ENCODE measurements at regions not wholly inside any gene's neighbourhood (a gene's known extent, or its start where the extent isn't known, plus 50 kb on each side); places are given as distances from the start of the nearest gene placed in this dataset.

GRCh38 chr16:54544553-54545180 is 258.1 kb upstream of the IRX3 start:
- Histone ChIP-seq H3K4me3 (no peak overlapping the region), H3K4me1 (ENCODE audit: control insufficient read depth in 1 of 2, low read depth in 2 of 2) (peaks cover 0 to 10% of the 10 kb centered on the region in 2 donors), H3K36me3 (no peaks in the 10 kb centered on the region), H3K27me3 (replicated peaks; ENCODE audit: insufficient read depth) (no peaks in the 10 kb centered on the region), H3K27ac (no peak overlapping the region), H3K9me3 (no peaks in the 10 kb centered on the region)
- DNase-seq (ENCODE audit: low spot score): no peak
- no peak for ATAC-seq (ENCODE audit: insufficient number of reproducible peaks, low FRiP score, low read depth)
- TF ChIP-seq, protein P1, sequence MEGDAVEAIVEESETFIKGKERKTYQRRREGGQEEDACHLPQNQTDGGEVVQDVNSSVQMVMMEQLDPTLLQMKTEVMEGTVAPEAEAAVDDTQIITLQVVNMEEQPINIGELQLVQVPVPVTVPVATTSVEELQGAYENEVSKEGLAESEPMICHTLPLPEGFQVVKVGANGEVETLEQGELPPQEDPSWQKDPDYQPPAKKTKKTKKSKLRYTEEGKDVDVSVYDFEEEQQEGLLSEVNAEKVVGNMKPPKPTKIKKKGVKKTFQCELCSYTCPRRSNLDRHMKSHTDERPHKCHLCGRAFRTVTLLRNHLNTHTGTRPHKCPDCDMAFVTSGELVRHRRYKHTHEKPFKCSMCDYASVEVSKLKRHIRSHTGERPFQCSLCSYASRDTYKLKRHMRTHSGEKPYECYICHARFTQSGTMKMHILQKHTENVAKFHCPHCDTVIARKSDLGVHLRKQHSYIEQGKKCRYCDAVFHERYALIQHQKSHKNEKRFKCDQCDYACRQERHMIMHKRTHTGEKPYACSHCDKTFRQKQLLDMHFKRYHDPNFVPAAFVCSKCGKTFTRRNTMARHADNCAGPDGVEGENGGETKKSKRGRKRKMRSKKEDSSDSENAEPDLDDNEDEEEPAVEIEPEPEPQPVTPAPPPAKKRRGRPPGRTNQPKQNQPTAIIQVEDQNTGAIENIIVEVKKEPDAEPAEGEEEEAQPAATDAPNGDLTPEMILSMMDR (IDR thresholded peaks at IDR 0.05): no peak

- Histone ChIP-seq H3K9me3 (no peaks in the 10 kb centered on the region), H3K4me3 (no peak overlapping the region), H3K4me1 (ENCODE audit: control insufficient read depth in 1 of 2, low read depth in 2 of 2) (peaks cover 0 to 10% of the 10 kb centered on the region in 2 donors), H3K27me3 (replicated peaks; ENCODE audit: insufficient read depth) (no peaks in the 10 kb centered on the region), H3K27ac (no peak overlapping the region), H3K36me3 (no peaks in the 10 kb centered on the region)
- TF ChIP-seq, protein P1 (IDR thresholded peaks at IDR 0.05): no peak
- DNase-seq (ENCODE audit: low spot score) (no peak), ATAC-seq (ENCODE audit: insufficient number of reproducible peaks, low FRiP score, low read depth) (no peak)
These were observed 256.4 kb upstream of the IRX3 start for GRCh38 chr16:54542805-54543505.

GRCh38 chr16:54540525-54541180 is 254.1 kb upstream of the IRX3 start:
- ATAC-seq (ENCODE audit: insufficient number of reproducible peaks, low FRiP score, low read depth): no peak
- no peaks in the 10 kb centered on the region for H3K27me3 ChIP-seq (replicated peaks; ENCODE audit: insufficient read depth)
- TF ChIP-seq, protein P1 (IDR thresholded peaks at IDR 0.05): no peak

GRCh38 chr16:54538276-54538675 is 251.7 kb upstream of the IRX3 start:
- H3K36me3 ChIP-seq: no peaks in the 10 kb centered on the region
- ATAC-seq (ENCODE audit: insufficient number of reproducible peaks, low FRiP score, low read depth) (no peak), DNase-seq (ENCODE audit: low spot score) (no peak)
- no peak overlapping the region for H3K27ac ChIP-seq
- no peaks in the 10 kb centered on the region for H3K27me3 ChIP-seq (replicated peaks; ENCODE audit: insufficient read depth)
- TF ChIP-seq, protein P1 (IDR thresholded peaks at IDR 0.05): no peak
- H3K9me3 ChIP-seq: no peaks in the 10 kb centered on the region
- H3K4me1 ChIP-seq (ENCODE audit: control insufficient read depth in 1 of 2, low read depth in 2 of 2): no peaks in the 10 kb centered on the region
- no peak overlapping the region for H3K4me3 ChIP-seq

More at GRCh38 chr16:54540525-54541180, 254.1 kb upstream of the IRX3 start:
- H3K27ac ChIP-seq: no peak overlapping the region
- no peaks in the 10 kb centered on the region for H3K4me1 ChIP-seq (ENCODE audit: control insufficient read depth in 1 of 2, low read depth in 2 of 2)
- no peaks in the 10 kb centered on the region for H3K36me3 ChIP-seq
- no peaks in the 10 kb centered on the region for H3K9me3 ChIP-seq
- no peak for DNase-seq (ENCODE audit: low spot score)
- no peak overlapping the region for H3K4me3 ChIP-seq

DNA sequence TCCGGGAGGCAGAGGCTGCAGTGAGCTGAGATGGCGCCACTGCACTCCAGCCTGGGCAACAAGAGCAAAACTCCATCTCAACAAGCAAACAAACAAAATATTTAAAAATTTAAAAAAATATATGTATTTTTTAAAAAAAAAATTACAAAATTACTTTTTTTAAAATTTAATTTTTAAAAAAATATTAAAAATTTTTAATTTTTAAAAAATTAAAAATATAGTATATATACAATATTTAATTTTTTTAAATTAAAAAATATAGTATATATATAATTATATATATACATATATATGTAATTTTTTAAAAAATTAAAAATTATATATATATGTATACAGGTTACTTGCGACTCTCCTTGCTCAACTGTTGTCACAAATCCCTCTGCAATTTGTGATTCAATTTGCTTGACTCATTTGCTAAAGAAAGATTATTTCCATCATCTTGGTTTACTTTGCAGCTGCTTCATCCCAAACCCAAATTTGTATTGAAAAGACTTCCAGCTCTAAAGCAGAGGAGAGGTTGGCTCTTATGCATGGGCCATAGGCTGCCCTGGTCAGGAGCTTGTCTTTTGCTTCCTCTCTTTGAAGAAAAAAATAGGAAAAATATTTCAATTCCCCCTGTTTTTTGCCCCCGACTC is 247.4 kb upstream of the IRX3 start:
- no peak for DNase-seq (ENCODE audit: low spot score)
- H3K27ac ChIP-seq: no peak overlapping the region
- H3K4me1 ChIP-seq (ENCODE audit: control insufficient read depth in 1 of 2, low read depth in 2 of 2): no peaks in the 10 kb centered on the region
- TF ChIP-seq, protein P1 (IDR thresholded peaks at IDR 0.05): no peak
- no peak overlapping the region for H3K4me3 ChIP-seq
- no peaks in the 10 kb centered on the region for H3K27me3 ChIP-seq (replicated peaks; ENCODE audit: insufficient read depth)
- no peak for ATAC-seq (ENCODE audit: insufficient number of reproducible peaks, low FRiP score, low read depth)
- H3K9me3 ChIP-seq: no peaks in the 10 kb centered on the region
- H3K36me3 ChIP-seq: no peaks in the 10 kb centered on the region

Measured in thoracic aorta (tissue), 2 donors.